Mesendoderm (in vitro differentiated cells): ENCODE measurements at regions not wholly inside any gene's neighbourhood (a gene's known extent, or its start where the extent isn't known, plus 50 kb on each side); places are given as distances from the start of the nearest gene placed in this dataset.
A peak's percentile ranks its signal among the peaks of the same experiment; 100 is the strongest.

Experiments
- DNase-seq: peaks from one replicate; pipeline ENCODE4 v3.0.0; 2013
- H2AK5ac ChIP-seq: 2 replicates; pipeline ENCODE4 v1.6.1; 2013; ENCODE audit warnings: low read length, inconsistent platforms
- H2BK120ac ChIP-seq: 2 replicates; pipeline ENCODE4 v1.6.1; 2013; ENCODE audit warnings: low read depth, mild to moderate bottlenecking, low read length, moderate library complexity, mixed read lengths
- H2BK15ac ChIP-seq: replicated peaks from 2 replicates; pipeline ENCODE4 v1.6.1; 2013; ENCODE audit warnings: low read depth, mild to moderate bottlenecking, moderate library complexity
- H2BK5ac ChIP-seq: 2 replicates; pipeline ENCODE4 v1.6.1; 2013; ENCODE audit warnings: low read length, inconsistent platforms
- H3K18ac ChIP-seq: 2 replicates; pipeline ENCODE4 v1.6.1; 2013; ENCODE audit warnings: mild to moderate bottlenecking, low read length, mixed read lengths
- H3K23ac ChIP-seq: one replicate; pipeline ENCODE4 v1.6.1; 2013; ENCODE audit warnings: low read length
- H3K27ac ChIP-seq: 2 replicates; pipeline ENCODE4 v1.5.1; 2013; ENCODE audit warnings: low read depth, mild to moderate bottlenecking, inconsistent platforms, low read length, moderate library complexity
- H3K27me3 ChIP-seq: 2 replicates; pipeline ENCODE4 v1.6.1; 2013; ENCODE audit warnings: low read length, control low read depth, mild to moderate bottlenecking, inconsistent platforms; ENCODE audit not compliant: insufficient read depth, poor library complexity
- H3K36me3 ChIP-seq: 2 replicates; pipeline ENCODE4 v1.6.1; 2013; ENCODE audit warnings: low read length, inconsistent platforms; ENCODE audit not compliant: control insufficient read depth, insufficient read depth
- H3K4ac ChIP-seq: one replicate; pipeline ENCODE4 v1.6.1; 2013; ENCODE audit warnings: low read depth, mild to moderate bottlenecking, low read length, moderate library complexity
- H3K4me1 ChIP-seq: 2 replicates; pipeline ENCODE4 v1.6.1; 2013; ENCODE audit warnings: low read depth, low read length, inconsistent platforms; ENCODE audit not compliant: control insufficient read depth
- H3K4me2 ChIP-seq: 2 replicates; pipeline ENCODE4 v1.6.1; 2013; ENCODE audit warnings: low read length
- H3K4me3 ChIP-seq: 2 replicates; pipeline ENCODE4 v1.5.1; 2013; ENCODE audit warnings: mild to moderate bottlenecking, low read length
- H3K56ac ChIP-seq: one replicate; pipeline ENCODE4 v1.6.1; 2013; ENCODE audit warnings: low read length
- H3K79me1 ChIP-seq: 2 replicates; pipeline ENCODE4 v1.6.1; 2013; ENCODE audit warnings: low read length, inconsistent platforms
- H3K79me2 ChIP-seq: 2 replicates; pipeline ENCODE4 v1.6.1; 2013; ENCODE audit warnings: mild to moderate bottlenecking, low read length; ENCODE audit not compliant: control insufficient read depth, insufficient read depth
- H3K9ac ChIP-seq: 2 replicates; pipeline ENCODE4 v1.6.1; 2013; ENCODE audit warnings: low read length, inconsistent platforms
- H4K5ac ChIP-seq: one replicate; pipeline ENCODE4 v1.6.1; 2013; ENCODE audit warnings: low read length
- H4K8ac ChIP-seq: one replicate; pipeline ENCODE4 v1.6.1; 2013; ENCODE audit warnings: low read depth, mild to moderate bottlenecking, control low read depth, low read length, moderate library complexity
- WGBS: extraction: QIAGEN DNeasy Blood & Tissue Kit; methylation state at CpG from one replicate; pipeline ENCODE4 v1.1.7; 2013; ENCODE audit warnings: low lambda C conversion rate, missing lambda C conversion rate; ENCODE audit not compliant: insufficient coverage; ENCODE audit errors: extremely low coverage; 5-methylcytosine and 5-hydroxymethylcytosine counted together

DNA sequence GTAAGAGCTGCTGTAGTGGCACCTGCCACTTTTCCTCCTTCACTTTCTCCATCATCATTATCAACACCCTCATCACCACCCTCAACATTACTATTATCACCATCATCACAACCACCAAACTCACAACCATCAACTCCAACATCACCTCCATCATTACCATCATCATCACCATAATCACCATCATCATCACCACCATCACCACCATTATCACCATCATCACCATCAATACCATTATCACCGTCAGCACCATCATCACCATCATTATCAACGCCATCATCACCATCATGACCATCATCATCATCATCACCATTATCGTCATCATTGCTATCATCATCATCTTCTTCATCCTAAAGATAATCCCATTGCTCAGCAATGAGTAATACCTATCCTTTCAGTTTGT, 255.8 kb downstream of the CYRIA start:
- H3K4me2 ChIP-seq = no peak overlapping the region
- H3K79me1 ChIP-seq = no peaks in the 10 kb centered on the region
- no peak overlapping the region for H3K23ac ChIP-seq
- H3K9ac ChIP-seq = no peak overlapping the region
- WGBS = no CpG with 5 or more reads among the region's 3 CpGs
- H4K5ac ChIP-seq = no peak overlapping the region
- peaks cover 4% of the 10 kb centered on the region for H3K4me1 ChIP-seq
- no peak for DNase-seq
- no peak overlapping the region for H3K18ac ChIP-seq
- H3K4me3 ChIP-seq = no peak overlapping the region
- H3K27me3 ChIP-seq = no peaks in the 10 kb centered on the region
- no peaks in the 10 kb centered on the region for H3K36me3 ChIP-seq
- H2AK5ac ChIP-seq = no peak overlapping the region
- H4K8ac ChIP-seq = no peak overlapping the region
- H2BK15ac ChIP-seq = no peak overlapping the region
- H3K79me2 ChIP-seq = no peaks in the 10 kb centered on the region
- H2BK5ac ChIP-seq = no peak overlapping the region
- H3K4ac ChIP-seq = no peak overlapping the region
- no peak overlapping the region for H3K56ac ChIP-seq
- H3K27ac ChIP-seq = no peak overlapping the region
- no peak overlapping the region for H2BK120ac ChIP-seq

GRCh38 chr2:16409006-16409390, 256.6 kb downstream of the CYRIA start:
- H4K5ac ChIP-seq = no peak overlapping the region
- no CpG with 5 or more reads among the region's 2 CpGs for WGBS
- H3K36me3 ChIP-seq = no peaks in the 10 kb centered on the region
- no peak overlapping the region for H2AK5ac ChIP-seq
- H3K56ac ChIP-seq = no peak overlapping the region
- H3K9ac ChIP-seq = no peak overlapping the region
- no peak overlapping the region for H3K18ac ChIP-seq
- H2BK15ac ChIP-seq = no peak overlapping the region
- H3K79me1 ChIP-seq = no peaks in the 10 kb centered on the region
- H4K8ac ChIP-seq = no peak overlapping the region
- DNase-seq = peak; percentile 89
- no peak overlapping the region for H2BK5ac ChIP-seq
- no peak overlapping the region for H2BK120ac ChIP-seq
- no peak overlapping the region for H3K4me3 ChIP-seq
- H3K27ac ChIP-seq = no peak overlapping the region
- H3K4ac ChIP-seq = no peak overlapping the region
- H3K27me3 ChIP-seq = no peaks in the 10 kb centered on the region
- peaks cover 4% of the 10 kb centered on the region for H3K4me1 ChIP-seq
- no peaks in the 10 kb centered on the region for H3K79me2 ChIP-seq
- H3K23ac ChIP-seq = no peak overlapping the region
- no peak overlapping the region for H3K4me2 ChIP-seq

DNA sequence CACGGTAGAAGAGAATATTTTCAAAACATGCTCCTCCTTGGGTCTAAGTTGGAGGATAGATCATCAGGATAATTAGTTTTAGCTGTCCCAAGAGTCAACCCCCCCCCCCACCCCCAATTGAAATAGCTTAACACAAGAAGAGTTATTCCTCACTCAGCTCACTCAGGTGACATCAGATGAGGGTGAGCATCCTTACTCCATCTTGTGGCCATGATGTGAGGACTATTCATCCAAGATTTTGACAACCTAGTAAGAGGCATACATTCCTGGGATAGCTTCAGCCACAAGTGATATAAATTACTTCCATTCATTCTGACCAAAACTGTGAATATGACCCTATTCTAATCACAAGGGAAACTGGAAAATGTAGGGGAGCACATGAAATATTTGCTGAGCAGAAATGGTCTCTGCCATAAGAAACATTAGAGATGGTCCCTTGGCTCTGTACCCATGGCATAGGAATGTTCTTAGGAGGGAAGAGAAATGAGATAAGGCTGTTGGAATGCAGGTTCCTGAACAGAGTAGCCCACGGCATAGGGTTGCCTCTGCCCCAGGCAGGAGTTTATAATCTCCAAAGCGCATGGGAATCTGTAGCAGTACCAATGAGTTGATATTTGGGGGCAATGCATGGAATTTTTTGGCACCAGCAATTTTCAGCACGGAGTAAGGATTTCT, 257.2 kb downstream of the CYRIA start:
- H3K18ac ChIP-seq = no peak overlapping the region
- H3K79me2 ChIP-seq = no peaks in the 10 kb centered on the region
- H3K56ac ChIP-seq = no peak overlapping the region
- no peak overlapping the region for H3K4me3 ChIP-seq
- no peak overlapping the region for H2BK5ac ChIP-seq
- no peak overlapping the region for H3K23ac ChIP-seq
- H3K27ac ChIP-seq = no peak overlapping the region
- H2BK15ac ChIP-seq = no peak overlapping the region
- no peak overlapping the region for H2AK5ac ChIP-seq
- H3K4ac ChIP-seq = no peak overlapping the region
- H3K9ac ChIP-seq = no peak overlapping the region
- no peaks in the 10 kb centered on the region for H3K36me3 ChIP-seq
- H2BK120ac ChIP-seq = no peak overlapping the region
- no peak overlapping the region for H4K8ac ChIP-seq
- no CpG with 5 or more reads among the region's 4 CpGs for WGBS
- H3K79me1 ChIP-seq = no peaks in the 10 kb centered on the region
- H4K5ac ChIP-seq = no peak overlapping the region
- DNase-seq = peak; percentile 88
- peaks cover 4% of the 10 kb centered on the region for H3K4me1 ChIP-seq
- H3K27me3 ChIP-seq = no peaks in the 10 kb centered on the region
- no peak overlapping the region for H3K4me2 ChIP-seq

GRCh38 chr2:16407358-16407757, 258.3 kb downstream of the CYRIA start:
- Histone ChIP-seq H3K4ac (no peak overlapping the region), H2BK120ac (no peak overlapping the region), H3K23ac (no peak overlapping the region), H4K5ac (no peak overlapping the region), H2BK5ac (no peak overlapping the region), H3K56ac (no peak overlapping the region), H3K36me3 (no peaks in the 10 kb centered on the region), H2BK15ac (no peak overlapping the region), H3K4me2 (no peak overlapping the region), H3K9ac (no peak overlapping the region), H3K27ac (no peak overlapping the region), H3K4me3 (no peak overlapping the region), H2AK5ac (no peak overlapping the region), H3K79me2 (no peaks in the 10 kb centered on the region), H3K27me3 (no peaks in the 10 kb centered on the region), H3K18ac (no peak overlapping the region), H3K79me1 (no peaks in the 10 kb centered on the region), H3K4me1 (peaks cover 4% of the 10 kb centered on the region), H4K8ac (no peak overlapping the region)
- DNase-seq = peak; percentile 14
- no CpG with 5 or more reads among the region's 10 CpGs for WGBS

GRCh38 chr2:16406496-16407289, 258.9 kb downstream of the CYRIA start:
- H3K4me2 ChIP-seq = no peak overlapping the region
- no peaks in the 10 kb centered on the region for H3K27me3 ChIP-seq
- H3K23ac ChIP-seq = no peak overlapping the region
- H3K27ac ChIP-seq = no peak overlapping the region
- H3K18ac ChIP-seq = no peak overlapping the region
- no peak overlapping the region for H2BK5ac ChIP-seq
- no peak overlapping the region for H3K9ac ChIP-seq
- no peak overlapping the region for H4K8ac ChIP-seq
- no peak overlapping the region for H2BK15ac ChIP-seq
- H3K4ac ChIP-seq = no peak overlapping the region
- no peaks in the 10 kb centered on the region for H3K36me3 ChIP-seq
- no CpG with 5 or more reads among the region's 7 CpGs for WGBS
- no peak overlapping the region for H3K4me3 ChIP-seq
- no peak overlapping the region for H2AK5ac ChIP-seq
- DNase-seq = peak; percentile 31
- no peak overlapping the region for H3K56ac ChIP-seq
- no peaks in the 10 kb centered on the region for H3K79me1 ChIP-seq
- no peaks in the 10 kb centered on the region for H3K79me2 ChIP-seq
- no peak overlapping the region for H4K5ac ChIP-seq
- peaks cover 4% of the 10 kb centered on the region for H3K4me1 ChIP-seq
- H2BK120ac ChIP-seq = no peak overlapping the region
